Calu3 (cell line): ENCODE measurements at regions not wholly inside any gene's neighbourhood (a gene's known extent, or its start where the extent isn't known, plus 50 kb on each side); places are given as distances from the start of the nearest gene placed in this dataset.

Source experiments
- BruUV-seq: library from RNA; stranded (reverse); fragments of 400-500 nt; replicated peaks from 2 replicates; lab custom pipeline; 2021; lab: Mats Ljungman, UMichigan
- CTCF ChIA-PET: fragments of 300-600 bp; sonication (Branson Sonifier 250); formaldehyde crosslinking; loops from one replicate; lab custom pipeline; 2022; ENCODE audit warnings: antibody characterized with exemption; lab: Charles Lee
- DNase-seq: peaks from one replicate; pipeline ENCODE4 v3.0.0; 2022
- H3K27ac Mint-ChIP-seq: one replicate; pipeline ENCODE4 v1.8.0; 2022; ENCODE audit warnings: mixed read lengths; ENCODE audit not compliant: unreplicated experiment
- H3K27me3 Mint-ChIP-seq: one replicate; pipeline ENCODE4 v1.8.0; 2022; ENCODE audit warnings: mixed read lengths; ENCODE audit not compliant: unreplicated experiment
- H3K36me3 Mint-ChIP-seq: one replicate; pipeline ENCODE4 v1.8.0; 2022; ENCODE audit warnings: mild to moderate bottlenecking, moderate library complexity, mixed read lengths; ENCODE audit not compliant: insufficient read depth, unreplicated experiment
- H3K4me1 Mint-ChIP-seq: one replicate; pipeline ENCODE4 v1.8.0; 2022; ENCODE audit warnings: mild to moderate bottlenecking, low read depth, mixed read lengths; ENCODE audit not compliant: unreplicated experiment
- H3K4me3 Mint-ChIP-seq: one replicate; pipeline ENCODE4 v1.8.0; 2022; ENCODE audit warnings: mild to moderate bottlenecking, low read depth, moderate library complexity, mixed read lengths; ENCODE audit not compliant: unreplicated experiment
- H3K9me3 Mint-ChIP-seq: one replicate; pipeline ENCODE4 v1.8.0; 2022; ENCODE audit warnings: low read depth, mixed read lengths; ENCODE audit not compliant: unreplicated experiment
- intact Hi-C: fragments of 100-400 bp; cut with micrococcal nuclease; formaldehyde crosslinking; loops from one replicate; pipeline ENCODE4 v1.10.0; 2022; ENCODE audit not compliant: unreplicated experiment
- TF ChIP-seq, protein P1 (sequence below): fragments of 200-600 bp; IDR thresholded peaks from one replicate; pipeline ENCODE4 v1.8.0; 2022; ENCODE audit warnings: antibody characterized with exemption; ENCODE audit not compliant: unreplicated experiment

DNA sequence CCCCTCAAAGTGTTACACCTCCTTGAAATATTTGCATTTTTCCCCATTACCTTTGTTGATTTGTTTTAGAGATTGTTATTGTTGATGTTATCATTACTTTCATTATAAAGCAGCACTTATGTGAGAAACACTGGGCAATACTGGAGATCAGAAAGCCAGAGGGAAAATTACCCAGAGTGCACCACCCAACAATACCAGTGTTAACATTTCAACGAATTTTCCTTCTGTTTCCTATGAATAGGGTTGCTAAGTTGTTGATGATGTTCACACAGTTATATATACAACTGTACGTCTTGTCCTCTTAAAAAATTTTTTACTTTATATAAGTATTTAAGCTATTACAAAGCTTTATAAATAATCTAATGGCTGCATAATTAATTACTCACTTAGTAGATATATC is 173.6 kb upstream of the UMPS start:
- DNase-seq: no peak
- Mint-ChIP-seq H3K27ac (no peak overlapping the region), H3K36me3 (peaks cover 4% of the 10 kb centered on the region), H3K27me3 (peaks cover 75% of the 10 kb centered on the region), H3K4me1 (peaks cover 23% of the 10 kb centered on the region), H3K4me3 (no peak overlapping the region), H3K9me3 (no peaks in the 10 kb centered on the region)
- intact Hi-C loops: loop anchor here (10.0 kb wide), 1 partner anchor 542 kb away; no protein-coding TSS in a partner anchor
- CTCF ChIA-PET: no interaction called here
- TF ChIP-seq, protein P1, sequence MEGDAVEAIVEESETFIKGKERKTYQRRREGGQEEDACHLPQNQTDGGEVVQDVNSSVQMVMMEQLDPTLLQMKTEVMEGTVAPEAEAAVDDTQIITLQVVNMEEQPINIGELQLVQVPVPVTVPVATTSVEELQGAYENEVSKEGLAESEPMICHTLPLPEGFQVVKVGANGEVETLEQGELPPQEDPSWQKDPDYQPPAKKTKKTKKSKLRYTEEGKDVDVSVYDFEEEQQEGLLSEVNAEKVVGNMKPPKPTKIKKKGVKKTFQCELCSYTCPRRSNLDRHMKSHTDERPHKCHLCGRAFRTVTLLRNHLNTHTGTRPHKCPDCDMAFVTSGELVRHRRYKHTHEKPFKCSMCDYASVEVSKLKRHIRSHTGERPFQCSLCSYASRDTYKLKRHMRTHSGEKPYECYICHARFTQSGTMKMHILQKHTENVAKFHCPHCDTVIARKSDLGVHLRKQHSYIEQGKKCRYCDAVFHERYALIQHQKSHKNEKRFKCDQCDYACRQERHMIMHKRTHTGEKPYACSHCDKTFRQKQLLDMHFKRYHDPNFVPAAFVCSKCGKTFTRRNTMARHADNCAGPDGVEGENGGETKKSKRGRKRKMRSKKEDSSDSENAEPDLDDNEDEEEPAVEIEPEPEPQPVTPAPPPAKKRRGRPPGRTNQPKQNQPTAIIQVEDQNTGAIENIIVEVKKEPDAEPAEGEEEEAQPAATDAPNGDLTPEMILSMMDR: no peak
- BruUV-seq: no TSS peak

DNA sequence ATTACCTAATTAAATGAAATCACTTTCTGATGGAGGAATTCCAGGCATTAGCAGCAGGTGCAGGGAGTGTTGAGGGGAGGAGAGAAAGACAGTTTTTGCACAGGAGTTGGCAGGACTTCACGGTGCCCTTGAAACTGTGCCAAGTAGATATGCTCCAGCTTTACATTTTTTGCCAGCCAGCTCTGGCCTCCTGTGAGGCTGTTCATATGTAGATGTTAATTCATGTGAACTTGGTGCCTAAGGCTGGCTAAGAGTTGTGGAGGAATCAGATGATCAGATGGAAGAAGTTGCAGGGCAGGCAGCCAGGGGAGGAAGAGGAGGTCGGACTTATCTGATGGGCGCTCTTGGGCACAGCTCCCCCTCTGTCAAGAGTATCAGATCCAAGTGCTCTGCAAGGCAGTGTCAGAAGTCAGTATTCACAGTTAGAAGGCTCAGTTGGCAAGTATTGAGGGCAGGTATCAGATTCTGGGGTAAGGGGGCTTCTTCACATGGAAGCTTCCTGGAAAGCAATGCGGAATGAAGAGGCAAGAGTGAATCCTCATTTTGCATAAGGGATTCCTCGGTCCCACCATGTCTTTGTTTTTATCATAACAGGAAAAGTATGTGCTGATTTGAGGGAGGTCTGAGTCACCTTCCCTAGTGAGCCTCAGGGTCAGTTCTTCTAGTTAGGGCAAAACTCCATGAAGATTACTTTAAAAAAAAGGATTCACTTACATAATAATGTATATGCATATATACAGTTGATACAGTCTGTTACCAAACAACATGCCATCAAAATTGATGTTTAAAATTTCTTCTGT is 172.6 kb upstream of the UMPS start:
- intact Hi-C loops: loop anchor here (10.0 kb wide), 1 partner anchor 543 kb away; no protein-coding TSS in a partner anchor
- BruUV-seq: no TSS peak
- TF ChIP-seq, protein P1: no peak
- Mint-ChIP-seq H3K4me3 (no peak overlapping the region), H3K4me1 (peaks cover 23% of the 10 kb centered on the region), H3K27me3 (peaks cover 80% of the 10 kb centered on the region), H3K9me3 (no peaks in the 10 kb centered on the region), H3K36me3 (peaks cover 4% of the 10 kb centered on the region), H3K27ac (no peak overlapping the region)
- DNase-seq: no peak
- CTCF ChIA-PET: no interaction called here

DNA sequence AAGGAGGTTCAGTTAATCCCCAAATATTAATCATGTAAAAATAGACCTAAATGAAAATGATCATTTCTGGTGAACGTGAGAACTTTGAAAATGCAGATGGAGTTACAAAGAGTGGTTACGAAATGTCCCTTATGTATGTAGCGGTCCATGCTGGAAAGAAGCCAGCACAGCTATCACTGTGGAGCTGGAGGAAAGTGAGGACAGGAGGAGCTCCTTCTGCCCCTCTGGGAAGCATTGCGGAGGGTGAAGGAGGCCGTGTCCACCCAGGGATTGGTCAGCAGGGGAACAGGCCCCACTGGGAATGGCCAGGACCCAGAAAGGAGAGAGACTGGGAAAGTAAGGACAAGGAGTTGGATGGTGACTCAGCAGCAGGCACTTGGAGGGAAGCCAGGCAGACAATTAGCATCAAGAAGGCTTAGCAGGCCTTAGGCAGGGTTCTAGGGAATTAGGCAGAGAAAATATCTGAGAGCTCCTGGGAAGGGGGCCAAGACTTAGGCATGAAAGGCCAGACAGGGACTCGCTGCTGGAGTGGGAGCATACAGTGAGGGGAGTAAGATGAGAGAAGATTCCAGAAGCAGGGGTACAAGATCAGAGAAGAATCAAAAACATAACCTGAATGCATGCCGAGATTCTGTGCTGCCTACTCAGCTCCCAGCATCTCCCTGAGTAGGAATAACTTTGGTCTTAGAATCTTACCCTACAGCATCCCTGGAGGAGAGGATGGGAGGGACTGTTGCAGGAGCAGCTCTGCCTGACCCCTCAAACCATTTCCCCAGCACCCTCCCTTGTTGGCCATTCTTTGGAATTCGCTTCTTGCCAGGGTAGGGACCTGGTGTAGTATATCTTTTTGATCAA is 171.0 kb upstream of the UMPS start:
- CTCF ChIA-PET: interaction anchor here (0.6 to 1.7 kb wide), 4 partner anchors 9 to 208 kb away, joined by 3 to 6 read pairs (median 4); no protein-coding TSS in a partner anchor
- TF ChIP-seq, protein P1: no peak
- peaks cover 79% of the 10 kb centered on the region for H3K27me3 Mint-ChIP-seq
- H3K36me3 Mint-ChIP-seq: peaks cover 4% of the 10 kb centered on the region
- H3K9me3 Mint-ChIP-seq: no peaks in the 10 kb centered on the region
- peaks cover 23% of the 10 kb centered on the region for H3K4me1 Mint-ChIP-seq
- intact Hi-C loops: loop anchor here (1.0 to 10.0 kb wide), 2 partner anchors 66 to 544 kb away; no protein-coding TSS in a partner anchor
- DNase-seq: peak; percentile 70
- H3K4me3 Mint-ChIP-seq: no peak overlapping the region
- BruUV-seq: no TSS peak
- no peak overlapping the region for H3K27ac Mint-ChIP-seq

DNA sequence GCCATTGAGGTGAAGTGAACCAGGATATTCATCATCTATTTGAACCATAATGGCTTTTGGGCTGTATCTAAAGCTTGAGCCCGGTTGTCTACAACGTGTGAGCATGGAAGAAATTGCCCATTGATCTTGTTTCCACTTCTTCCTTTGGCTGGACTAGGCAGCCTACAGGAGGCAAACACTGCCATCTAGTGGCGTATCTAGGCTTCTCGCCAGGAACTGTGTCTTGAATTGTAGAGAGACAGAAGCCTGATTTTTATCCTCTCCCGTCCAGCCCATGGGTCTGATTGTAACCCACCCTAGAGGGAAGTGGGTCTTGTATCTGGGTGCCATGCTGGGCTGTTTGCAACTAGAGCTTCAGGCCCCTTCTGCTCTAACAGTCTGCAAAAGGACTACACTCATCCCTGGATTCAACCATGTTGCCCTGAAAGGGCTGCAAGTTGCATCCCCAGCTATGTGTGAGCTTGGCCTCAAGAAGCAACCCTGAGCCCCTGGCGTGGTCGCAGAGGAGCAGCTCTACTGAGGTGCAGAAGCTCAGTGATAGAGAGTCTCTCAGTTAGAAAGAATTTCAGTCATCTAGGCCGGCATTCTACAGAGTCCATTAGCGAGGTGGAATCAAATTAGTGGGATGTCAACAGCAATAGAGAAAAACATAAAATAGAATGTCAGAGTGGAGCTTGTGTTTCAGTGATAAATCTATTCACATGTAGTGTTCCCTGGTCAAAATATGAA is 170.2 kb upstream of the UMPS start:
- no TSS peak for BruUV-seq
- Mint-ChIP-seq H3K27me3 (peaks cover 71% of the 10 kb centered on the region), H3K4me1 (peaks cover 24% of the 10 kb centered on the region), H3K9me3 (no peaks in the 10 kb centered on the region), H3K4me3 (no peak overlapping the region), H3K36me3 (peaks cover 4% of the 10 kb centered on the region), H3K27ac (no peak overlapping the region)
- DNase-seq: peak; percentile 74
- TF ChIP-seq, protein P1: peak; percentile 69
- intact Hi-C loops: loop anchor here (1.0 to 10.0 kb wide), 2 partner anchors 67 to 545 kb away; no protein-coding TSS in a partner anchor
- CTCF ChIA-PET: interaction anchor here (0.6 to 1.7 kb wide), 5 partner anchors 8 to 208 kb away, joined by 3 to 7 read pairs (median 6); no protein-coding TSS in a partner anchor
